Thyroid gland (tissue), 4 donors: ENCODE measurements at regions not wholly inside any gene's neighbourhood (a gene's known extent, or its start where the extent isn't known, plus 50 kb on each side); places are given as distances from the start of the nearest gene placed in this dataset.

Source experiments
- POLR2A ChIP-seq, 2 donors: fragments of 450-650 bp; IDR thresholded peaks; one replicate each; pipeline ENCODE4 v1.6.1; 2017; ENCODE audit warnings: antibody characterized with exemption in 2 of 2, mild to moderate bottlenecking in 2 of 2, moderate library complexity in 1 of 2
- TF ChIP-seq, protein P1 (sequence below), 6 experiments: fragments of 200-600 bp in 3 of 6; fragments of 450-650 bp in 3 of 6; sonication (generic) in 3 of 6; IDR thresholded peaks; one replicate each; pipeline ENCODE4 v1.5.1; 2016 to 2019; ENCODE audit warnings: antibody characterized with exemption in 6 of 6, mild to moderate bottlenecking in 2 of 6, inconsistent platforms in 1 of 6, moderate library complexity in 1 of 6

GRCh38 chr9:89825669-89826068, 220.9 kb downstream of the GADD45G start:
- no peak for TF ChIP-seq POLR2A (IDR thresholded peaks at IDR 0.05)
- TF ChIP-seq, protein P1, sequence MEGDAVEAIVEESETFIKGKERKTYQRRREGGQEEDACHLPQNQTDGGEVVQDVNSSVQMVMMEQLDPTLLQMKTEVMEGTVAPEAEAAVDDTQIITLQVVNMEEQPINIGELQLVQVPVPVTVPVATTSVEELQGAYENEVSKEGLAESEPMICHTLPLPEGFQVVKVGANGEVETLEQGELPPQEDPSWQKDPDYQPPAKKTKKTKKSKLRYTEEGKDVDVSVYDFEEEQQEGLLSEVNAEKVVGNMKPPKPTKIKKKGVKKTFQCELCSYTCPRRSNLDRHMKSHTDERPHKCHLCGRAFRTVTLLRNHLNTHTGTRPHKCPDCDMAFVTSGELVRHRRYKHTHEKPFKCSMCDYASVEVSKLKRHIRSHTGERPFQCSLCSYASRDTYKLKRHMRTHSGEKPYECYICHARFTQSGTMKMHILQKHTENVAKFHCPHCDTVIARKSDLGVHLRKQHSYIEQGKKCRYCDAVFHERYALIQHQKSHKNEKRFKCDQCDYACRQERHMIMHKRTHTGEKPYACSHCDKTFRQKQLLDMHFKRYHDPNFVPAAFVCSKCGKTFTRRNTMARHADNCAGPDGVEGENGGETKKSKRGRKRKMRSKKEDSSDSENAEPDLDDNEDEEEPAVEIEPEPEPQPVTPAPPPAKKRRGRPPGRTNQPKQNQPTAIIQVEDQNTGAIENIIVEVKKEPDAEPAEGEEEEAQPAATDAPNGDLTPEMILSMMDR (IDR thresholded peaks at IDR 0.05): no peak
